Iris pigment epithelial cell (primary cell): ENCODE measurements at regions not wholly inside any gene's neighbourhood (a gene's known extent, or its start where the extent isn't known, plus 50 kb on each side); places are given as distances from the start of the nearest gene placed in this dataset.
A peak's percentile ranks its signal among the peaks of the same experiment; 100 is the strongest.
"Not testable (repeated sequence)": the region's sequence is repeated elsewhere in the genome, so short reads cannot be mapped to it uniquely, and the experiment has no call there.

Experiments
- DNase-seq: peaks from one replicate; pipeline ENCODE4 v3.0.0-alpha.2; 2011; ENCODE audit warnings: low read depth

GRCh38 chr2:58503918-58504317 lies 262.8 kb upstream of the FANCL start:
- no peak for DNase-seq

DNA sequence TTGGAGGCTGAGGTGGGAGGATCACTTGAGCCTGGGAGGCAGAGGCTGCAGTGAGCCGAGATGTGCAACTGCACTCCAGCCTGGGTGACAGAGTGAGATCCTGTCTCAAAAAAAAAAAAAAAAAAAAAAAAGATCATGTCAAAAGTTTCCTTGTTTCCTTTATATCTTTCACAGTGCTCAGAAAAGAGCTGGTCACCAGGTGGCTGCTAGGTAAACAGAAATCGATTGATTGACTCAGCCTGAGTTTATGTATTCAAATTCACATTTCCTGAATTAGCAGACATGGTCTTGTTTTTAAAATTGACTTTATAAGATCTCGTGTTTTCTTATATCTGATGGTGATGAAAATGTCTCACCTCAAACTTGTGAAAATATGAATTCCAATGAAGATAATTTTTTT lies 261.8 kb upstream of the FANCL start:
- no peak for DNase-seq

- DNase-seq = no peak
Measured at GRCh38 chr2:58501371-58502160, 260.4 kb upstream of the FANCL start.

DNA sequence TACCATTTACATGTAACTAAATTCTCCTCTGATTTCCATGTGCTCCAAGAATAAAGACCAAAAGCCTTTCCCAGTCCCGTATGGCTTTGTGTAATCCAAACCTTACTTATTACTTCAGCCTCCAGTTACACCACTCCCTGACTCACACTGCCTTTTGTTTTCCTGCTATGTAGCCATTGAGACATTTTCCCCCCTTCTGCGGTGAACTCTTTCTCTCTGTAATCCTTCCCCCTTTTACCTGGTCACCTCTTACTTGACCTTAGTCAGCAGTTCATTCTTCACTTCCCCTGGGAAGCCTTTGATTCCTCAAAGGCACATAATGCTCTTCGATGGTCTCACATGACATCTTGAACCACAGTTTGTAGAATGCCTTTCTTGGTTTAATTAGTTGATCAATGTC lies 256.0 kb upstream of the FANCL start:
- peak; percentile 3 for DNase-seq

GRCh38 chr2:58495806-58496205 lies 254.7 kb upstream of the FANCL start:
- DNase-seq = no peak

- DNase-seq = no peak
Measured at GRCh38 chr2:58494071-58494501, 253.0 kb upstream of the FANCL start.

DNA sequence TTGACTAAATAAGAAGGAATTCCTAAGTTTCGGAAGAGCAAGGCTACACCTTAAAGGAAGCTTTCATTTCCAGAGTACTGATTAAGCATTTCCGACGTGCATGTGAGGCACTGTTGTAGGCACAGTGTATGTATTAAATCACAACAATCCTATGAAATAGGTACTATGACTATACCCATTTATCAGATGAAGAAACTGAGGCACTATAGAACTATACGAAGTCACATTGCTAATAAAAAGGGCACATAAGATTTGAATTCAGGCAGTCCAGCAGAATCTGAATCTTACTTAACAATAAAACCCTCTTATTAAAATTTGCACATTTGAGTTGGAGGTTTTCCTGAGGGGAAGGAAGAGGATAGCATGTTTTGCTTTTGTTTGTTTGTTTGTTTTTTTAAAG lies 243.5 kb upstream of the FANCL start:
- DNase-seq = no peak

DNA sequence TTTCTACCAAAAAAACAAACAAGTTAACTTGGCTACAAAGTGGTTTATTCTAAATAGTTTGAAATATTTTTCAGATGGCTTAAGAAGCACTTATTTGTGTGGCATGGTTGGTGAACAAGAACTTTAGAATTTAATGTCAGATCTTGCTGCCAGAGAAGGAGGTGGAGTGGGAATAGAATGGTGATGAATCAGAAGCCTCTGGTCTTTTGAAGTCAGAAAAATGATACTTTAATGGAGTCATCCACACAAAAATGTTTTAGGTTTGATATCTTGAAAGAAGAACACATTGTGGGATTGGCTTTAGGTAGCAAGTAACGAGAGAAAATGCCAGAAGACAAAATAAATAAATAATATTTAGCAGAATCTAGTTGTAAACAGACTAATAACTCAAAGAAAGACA lies 243.1 kb upstream of the FANCL start:
- DNase-seq = peak; percentile 45

- DNase-seq = no peak
Measured at GRCh38 chr2:58483307-58483706, 242.2 kb upstream of the FANCL start.

- DNase-seq = no peak
Measured at GRCh38 chr2:58481670-58482069, 240.5 kb upstream of the FANCL start.

DNA sequence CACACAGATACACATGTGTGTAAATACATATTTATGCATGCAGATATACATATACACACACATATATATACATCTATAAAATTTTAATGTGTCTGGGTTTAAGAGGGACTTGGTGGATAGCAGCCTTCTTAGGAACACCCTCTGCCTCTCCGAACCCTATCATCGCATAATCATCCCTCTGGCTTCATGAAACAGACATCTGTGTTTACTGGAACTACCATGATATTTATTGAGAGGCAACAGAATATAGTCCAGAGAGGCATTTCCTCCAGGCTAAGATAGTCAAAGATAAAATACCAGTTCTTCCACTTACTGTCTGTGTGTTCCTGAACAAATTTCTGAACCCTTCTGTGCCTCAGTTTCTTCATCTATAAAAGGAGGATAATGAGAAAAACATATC lies 239.0 kb upstream of the FANCL start:
- DNase-seq = no peak

- DNase-seq = no peak
Measured at GRCh38 chr2:58479535-58480140, 238.5 kb upstream of the FANCL start.

DNA sequence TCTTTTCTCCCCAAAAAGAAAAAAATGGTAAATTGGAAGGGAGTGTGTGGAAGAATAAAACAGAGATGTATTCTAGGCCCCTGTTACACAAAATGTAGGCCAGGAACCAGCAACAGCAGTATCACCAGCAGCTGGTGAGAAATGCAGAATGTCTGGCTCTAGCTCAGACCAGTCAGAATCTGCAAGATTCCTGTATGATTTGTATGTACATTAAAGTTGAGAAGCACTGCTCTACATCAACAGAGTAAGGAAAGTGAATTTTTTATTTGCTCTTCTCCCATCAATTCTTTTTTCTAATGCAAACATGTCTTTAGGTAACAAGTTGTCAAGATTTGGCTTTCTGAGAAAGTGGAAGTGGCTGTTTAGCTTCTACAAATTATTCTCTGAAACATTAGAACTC lies 235.4 kb upstream of the FANCL start:
- DNase-seq = no peak

DNA sequence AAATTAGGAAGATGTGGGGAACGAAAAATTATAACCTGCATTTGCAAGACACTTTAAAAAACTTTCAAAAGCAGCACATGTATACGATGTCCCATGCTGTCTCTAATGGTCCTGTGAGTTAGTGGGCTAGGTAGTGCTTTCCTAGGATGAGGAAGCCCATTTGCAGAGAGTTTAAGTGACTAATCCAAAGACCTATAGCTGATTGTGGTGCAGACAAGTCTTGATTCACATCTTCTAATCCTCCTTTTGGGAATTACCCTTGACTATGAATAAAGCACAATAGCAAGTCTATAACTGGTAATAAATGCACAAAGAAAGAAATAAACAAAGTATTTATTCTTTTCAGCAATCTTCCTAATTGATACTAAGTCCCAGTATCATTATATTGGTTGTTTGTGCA lies 234.6 kb upstream of the FANCL start:
- DNase-seq = no peak

- no peak for DNase-seq
Measured at GRCh38 chr2:58473165-58473564, 232.0 kb upstream of the FANCL start.

GRCh38 chr2:58466804-58467203 lies 225.7 kb upstream of the FANCL start:
- DNase-seq = no peak

- not testable (repeated sequence) for DNase-seq
Measured at GRCh38 chr2:58466021-58466420, 224.9 kb upstream of the FANCL start.

- no peak for DNase-seq
Measured at GRCh38 chr2:58460670-58461069, 219.5 kb upstream of the FANCL start.

DNA sequence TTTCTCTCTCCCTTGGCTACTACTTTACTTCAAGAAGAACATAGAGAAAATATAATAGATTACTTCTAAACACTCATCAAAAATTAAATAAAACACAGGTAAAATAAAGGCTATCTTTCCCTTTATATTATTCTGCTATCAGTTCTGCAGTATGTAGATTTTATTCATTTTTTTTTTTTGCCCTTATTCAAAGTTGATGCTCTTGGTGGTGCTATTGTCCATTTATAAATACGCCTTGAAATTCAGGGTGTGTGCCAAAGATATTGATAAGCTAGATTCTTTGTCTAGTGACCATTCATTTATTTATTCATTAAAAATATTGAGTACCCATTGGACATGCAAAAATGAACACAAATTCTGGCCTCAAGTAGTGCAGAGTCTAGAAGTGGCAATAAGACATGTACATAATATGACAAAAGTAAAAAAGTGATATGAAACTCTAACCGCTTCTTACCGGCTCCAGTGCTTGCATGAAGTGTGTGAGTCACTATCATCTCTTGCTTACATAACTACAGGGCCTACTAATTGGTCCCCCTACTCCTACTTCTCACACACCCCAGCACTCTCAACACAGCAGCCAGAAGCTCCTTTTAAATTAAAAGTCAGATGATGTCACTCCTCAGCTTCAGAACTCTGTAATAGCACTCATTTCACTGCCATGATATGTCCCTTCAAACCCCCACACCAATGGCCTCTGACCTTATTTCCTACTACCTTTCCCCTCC lies 208.3 kb upstream of the FANCL start:
- DNase-seq = no peak

- no peak for DNase-seq
Measured at GRCh38 chr2:58448845-58449244, 207.7 kb upstream of the FANCL start.

GRCh38 chr2:58448065-58448507 lies 207.0 kb upstream of the FANCL start:
- peak; percentile 64 for DNase-seq

DNA sequence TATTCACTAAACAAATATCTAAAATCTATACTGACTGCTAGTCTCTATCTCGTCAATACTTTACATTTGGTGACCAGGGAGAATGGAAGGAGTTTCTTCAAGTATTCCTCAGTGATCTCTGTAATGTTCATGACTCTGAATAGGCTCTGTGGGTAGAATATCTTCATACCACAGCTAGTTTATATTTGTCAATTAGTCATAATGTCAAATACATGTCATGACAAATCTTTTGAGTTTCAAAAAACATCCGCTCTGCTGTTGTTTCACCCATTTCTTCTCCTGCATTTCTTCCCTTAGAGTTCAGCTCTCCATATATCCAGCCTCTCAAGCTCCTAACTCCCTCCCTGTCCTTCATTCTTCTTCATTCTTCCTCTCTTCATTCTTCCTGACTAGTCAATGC lies 206.5 kb upstream of the FANCL start:
- no peak for DNase-seq

DNA sequence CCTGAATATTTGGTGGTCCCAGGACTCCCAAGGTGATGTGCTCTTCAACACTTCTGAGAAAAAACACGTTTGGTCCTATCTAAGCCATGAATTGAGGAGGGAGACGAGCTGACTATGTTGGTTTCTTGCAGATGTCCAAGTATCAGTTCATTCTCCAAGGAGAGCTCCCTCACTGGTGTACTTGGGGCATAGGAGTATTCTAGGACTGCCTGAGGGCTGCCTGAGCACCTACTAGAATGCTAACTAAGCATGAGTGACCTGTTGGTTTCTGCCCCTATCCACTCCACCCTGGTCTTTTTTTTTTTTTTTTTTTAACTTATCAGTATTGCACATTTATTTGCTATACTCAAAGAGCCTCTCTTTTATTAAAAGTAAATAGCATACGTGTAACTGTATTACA lies 200.5 kb upstream of the FANCL start:
- no peak for DNase-seq
